HG02642 (cell line): ENCODE measurements at regions not wholly inside any gene's neighbourhood (a gene's known extent, or its start where the extent isn't known, plus 50 kb on each side); places are given as distances from the start of the nearest gene placed in this dataset.

Source experiments
- ATAC-seq: cut with Tn5 transposase; IDR thresholded peaks from one replicate; pipeline ENCODE4 v1.9.1; 2021; ENCODE audit warnings: mild to moderate bottlenecking; ENCODE audit not compliant: unreplicated experiment, poor library complexity

DNA sequence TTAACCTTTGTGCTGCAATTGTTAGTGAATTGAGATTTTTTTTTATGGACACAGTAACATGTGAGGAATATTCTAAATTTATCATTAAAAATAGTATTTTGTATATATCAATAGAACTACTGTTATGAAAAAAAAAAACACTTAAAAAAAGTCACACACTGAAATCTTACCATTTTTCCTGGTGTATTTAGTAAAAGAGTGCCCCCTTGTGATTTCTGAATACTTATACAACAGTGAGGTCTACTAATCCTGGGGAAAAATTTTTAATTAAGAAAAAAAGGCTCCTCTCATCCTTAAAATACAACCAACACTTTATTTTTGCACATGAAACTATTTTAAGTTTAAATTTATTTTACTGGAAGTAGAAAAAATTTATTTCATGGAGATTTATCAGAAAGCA, 56.4 kb upstream of the SPOCK3 start:
- ATAC-seq: no peak

DNA sequence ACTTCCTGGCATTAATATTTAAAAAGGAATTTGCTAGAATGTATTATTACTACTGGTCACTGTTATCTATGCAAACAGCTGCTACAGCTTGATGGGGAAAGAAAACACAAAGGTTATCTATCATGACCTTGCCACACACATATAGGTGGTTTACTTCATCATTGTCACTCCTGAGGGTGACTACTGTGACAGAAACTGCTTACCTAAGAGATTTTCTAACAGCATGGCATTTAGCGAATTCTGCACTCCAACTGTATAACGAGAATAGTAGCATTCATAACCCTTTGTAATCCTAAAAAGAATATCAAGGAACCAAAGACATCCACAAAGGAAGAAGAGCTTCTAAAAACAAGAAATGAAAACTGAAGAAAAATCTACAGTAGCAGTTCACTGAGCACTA, 74.6 kb upstream of the SPOCK3 start:
- no peak for ATAC-seq

DNA sequence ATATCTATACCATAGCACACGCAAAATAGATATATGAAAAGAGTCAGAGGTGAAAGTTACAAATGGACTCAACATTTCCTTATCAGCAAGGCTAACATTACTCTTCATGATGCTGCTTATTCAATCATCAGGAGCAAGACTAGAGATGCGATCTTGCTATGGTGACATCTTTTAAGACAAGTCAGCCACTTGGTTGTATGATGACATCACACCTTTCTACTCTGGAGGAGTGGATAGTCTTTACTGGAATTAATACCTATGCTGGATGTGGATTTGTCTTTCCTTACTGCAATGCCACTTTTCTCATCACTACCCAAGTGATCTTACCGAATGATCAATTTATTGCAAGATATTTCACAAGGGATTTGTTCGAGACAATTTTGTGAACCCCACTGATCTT, 87.0 kb upstream of the SPOCK3 start:
- no peak for ATAC-seq

DNA sequence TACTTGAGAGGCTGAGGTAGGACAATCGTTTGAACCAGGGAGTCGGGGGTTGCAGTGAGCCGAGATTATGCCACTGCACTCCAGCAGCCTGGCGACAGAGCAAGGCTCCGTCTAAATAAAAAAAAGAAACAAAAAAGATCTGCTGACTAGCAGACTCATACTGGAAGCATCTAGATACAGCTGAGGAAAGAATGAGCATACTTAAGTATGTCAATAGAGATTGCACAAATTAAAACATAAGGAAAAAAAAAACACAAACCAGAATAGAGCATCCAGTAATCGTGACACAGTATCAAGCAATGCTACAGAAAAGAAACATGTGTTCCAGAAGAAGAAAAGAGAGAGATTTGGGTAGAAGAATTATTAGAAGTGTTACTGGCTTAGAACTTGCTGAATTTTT, 105.5 kb upstream of the SPOCK3 start:
- ATAC-seq: no peak

DNA sequence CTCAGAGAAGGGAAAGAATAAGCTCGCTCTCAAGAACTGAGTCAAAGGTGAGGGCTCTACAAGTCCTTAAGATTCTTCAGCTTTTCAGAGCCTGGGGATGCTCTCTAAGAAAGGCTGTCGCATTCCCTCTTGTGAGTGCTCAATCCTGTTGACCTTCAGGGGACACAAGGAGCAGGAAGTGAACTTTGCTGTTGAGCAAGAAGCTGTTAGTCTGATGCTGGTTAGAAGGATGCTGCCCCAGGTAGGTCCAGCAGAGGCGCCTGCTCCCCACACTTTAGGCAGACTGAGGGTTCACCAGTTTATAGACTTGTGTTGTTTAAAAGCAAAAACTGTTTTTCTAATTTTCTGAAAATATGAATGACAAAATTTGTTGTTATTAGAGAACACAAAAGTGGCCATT, 125.4 kb upstream of the SPOCK3 start:
- no peak for ATAC-seq

DNA sequence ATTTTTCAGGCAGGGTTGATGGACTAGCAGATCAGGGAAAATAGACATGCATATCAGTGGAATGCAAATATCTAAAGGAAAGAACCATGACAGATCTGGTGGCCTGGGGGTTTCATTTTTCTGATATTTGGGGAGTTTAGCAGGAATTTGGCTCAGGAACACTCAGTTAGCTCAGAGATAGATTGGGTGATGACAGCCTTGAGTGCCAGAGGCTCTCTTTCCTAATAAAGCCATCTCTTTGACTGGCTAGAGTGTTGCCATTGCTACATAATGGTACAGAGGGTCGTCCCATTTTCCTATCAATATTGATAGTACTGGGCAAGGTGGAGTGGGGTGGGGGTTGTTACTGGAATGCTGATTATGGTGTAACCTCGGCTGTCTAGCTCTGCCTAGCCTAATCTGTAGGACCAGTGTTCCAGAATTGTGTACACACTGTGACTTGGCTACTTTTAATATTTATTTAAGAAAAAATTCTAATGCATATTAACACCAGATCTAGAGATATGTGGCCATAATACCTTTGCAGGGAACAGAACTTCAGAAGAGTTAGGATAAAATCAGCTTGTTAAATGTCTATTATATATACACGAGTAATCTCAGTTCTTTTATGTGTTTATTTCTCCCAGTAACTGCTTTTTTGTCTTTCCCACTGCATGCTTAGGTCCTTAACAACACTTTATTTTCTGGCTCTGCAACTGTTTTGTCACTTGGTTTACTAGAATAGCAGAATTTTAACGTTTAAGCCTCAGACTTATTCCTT, 145.0 kb upstream of the SPOCK3 start:
- no peak for ATAC-seq

DNA sequence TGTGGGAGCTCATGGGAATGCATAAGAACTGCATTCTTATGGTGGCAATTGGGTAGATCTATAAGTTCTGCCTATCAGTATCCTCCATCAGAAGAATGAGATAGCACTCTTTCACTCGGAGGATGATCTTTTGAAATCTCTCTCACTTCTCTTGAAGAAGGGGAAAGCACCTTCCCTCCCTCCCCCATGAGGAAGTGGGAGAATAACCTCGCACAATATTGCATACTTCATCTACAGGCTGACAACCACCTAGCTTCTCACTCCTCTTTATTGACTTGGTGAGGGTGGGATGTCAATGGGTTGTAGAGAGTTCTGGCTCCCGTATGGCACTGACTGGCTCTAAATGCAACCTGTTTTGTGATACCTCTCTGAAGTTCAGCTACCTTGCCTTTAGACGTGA, 146.7 kb upstream of the SPOCK3 start:
- no peak for ATAC-seq

DNA sequence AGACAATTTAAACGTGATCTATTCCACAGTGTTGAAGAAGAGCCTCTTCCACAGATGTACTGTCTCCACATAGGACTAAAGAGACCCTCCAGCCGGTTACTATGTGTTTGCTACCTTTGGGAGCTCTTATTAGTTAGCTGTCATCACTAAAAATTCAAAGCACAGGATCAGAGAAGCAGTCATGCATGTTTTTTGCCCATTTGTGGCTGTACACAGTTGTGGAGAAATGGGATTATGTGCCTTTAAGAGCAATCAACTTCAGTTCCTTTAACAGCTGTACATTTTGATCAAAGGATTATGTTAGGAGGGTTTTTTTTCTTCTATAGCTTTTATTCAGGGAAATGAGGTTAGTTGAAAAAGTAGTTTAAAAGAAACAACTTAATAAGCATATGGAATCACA, 149.0 kb upstream of the SPOCK3 start:
- ATAC-seq: no peak

GRCh38 chr4:167397586-167397985, 163.3 kb upstream of the SPOCK3 start:
- no peak for ATAC-seq

GRCh38 chr4:167399201-167399600, 164.9 kb upstream of the SPOCK3 start:
- no peak for ATAC-seq

DNA sequence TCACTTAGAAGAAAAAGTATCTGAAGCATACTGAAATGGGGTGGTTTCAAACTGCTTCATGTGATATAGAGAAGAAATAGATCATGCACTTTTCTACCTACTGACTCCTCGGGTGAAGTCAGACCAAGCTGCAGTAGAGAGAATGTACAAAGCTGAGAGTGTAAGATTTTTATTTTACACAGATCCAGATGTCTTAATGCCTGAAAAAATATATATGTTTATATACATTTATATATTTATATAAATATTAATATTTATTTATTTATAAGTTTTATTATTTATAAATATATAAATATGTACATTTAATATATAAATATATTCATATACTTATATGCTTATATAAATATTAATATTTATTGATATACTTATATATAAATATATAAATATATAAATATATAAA, 171.9 kb upstream of the SPOCK3 start:
- no peak for ATAC-seq

DNA sequence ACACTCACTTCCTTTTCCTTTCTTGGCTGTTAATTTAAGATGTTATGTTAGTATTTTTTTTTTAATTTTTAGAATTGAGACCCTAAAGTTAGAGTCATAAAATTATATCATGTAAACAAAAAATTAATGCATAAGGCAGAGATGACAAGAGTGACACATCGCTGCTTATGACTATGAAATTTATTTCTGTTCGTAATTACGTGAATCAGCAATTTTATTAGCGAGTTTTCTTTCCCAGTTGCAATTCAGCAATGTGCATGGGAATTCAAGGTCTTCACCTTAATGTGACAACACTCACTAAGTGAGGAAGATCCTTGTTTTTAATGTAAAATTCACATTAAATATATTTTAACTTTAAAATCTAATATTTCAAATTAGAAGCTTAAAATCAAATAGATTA, 181.2 kb upstream of the SPOCK3 start:
- ATAC-seq: no peak

DNA sequence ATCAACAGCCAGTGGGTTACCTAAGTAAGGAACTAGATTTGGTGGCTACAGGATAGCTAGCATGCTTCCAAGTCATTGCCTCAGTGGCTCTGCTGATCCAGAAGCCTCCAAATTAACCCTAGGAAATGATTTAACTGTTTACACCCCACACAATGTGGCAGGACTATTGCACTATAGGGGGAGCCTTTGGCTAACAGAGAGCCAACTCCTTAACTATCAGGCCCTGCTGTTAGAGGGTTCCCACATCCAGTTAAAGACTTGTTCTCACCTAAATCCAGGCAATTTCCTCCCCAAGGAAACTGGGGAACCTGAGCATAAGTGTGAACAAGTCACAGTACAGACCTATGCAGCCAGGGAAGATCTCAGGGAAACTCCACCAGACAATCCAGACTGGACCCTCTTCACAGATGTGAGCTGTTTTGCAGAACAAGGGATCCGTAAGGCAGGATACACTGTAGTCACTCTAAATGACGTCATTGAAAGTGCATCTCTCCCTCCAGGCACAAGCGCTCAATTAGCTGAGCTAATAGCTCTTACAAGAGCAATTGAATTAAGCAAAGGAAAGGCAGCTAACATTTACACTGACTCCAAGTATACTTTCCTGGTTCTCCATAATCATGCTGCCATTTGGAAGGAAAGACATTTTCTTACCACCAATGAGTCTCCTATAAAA, 185.3 kb upstream of the SPOCK3 start:
- ATAC-seq: no peak

- ATAC-seq: no peak
These were observed 186.9 kb upstream of the SPOCK3 start for GRCh38 chr4:167421201-167421600.

DNA sequence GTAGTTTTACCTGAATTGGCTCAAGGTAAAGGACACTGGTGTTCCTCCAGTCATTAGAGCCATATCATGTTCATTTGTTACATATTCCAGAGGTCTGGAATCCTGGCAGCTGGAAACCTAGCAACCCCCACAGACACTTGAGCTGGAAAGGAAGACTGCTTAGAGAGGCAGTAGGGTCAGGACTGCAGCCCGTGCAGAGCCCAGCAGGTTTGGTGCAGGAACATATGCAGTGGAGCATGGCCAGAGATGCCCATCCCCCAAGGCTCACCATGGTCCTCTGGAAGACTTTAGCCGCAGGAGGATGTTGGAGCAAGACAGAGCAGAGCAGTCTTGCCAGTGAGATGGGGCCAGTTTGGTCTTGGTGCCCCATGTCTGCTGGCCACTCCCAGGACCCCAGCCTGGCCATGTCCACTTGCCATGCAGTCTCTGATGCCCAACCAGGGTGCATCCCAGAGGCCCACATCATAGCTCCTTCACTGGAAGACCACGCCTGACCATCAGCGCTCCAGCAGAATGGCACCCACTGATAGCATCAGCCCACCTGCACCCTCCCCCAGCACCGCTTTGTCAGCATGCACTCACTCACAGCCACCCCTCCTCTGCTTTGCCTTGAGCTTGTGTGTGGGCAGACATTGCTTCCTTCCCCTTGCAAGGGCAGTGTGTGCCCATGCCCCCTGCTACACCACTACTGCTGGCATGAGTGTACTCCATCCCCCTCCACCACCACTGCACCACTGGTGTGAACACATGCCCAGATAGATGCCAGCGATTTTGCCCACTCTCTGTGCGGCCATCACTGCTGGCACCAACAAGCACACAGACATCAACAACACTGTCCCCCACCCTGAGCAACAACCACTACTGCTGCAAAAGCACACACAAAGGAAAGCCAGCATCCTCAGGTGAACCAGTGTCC, 190.3 kb upstream of the SPOCK3 start:
- no peak for ATAC-seq

- ATAC-seq: no peak
These were observed 193.9 kb upstream of the SPOCK3 start for GRCh38 chr4:167428156-167428555.

GRCh38 chr4:167431371-167431770, 197.1 kb upstream of the SPOCK3 start:
- ATAC-seq: no peak

DNA sequence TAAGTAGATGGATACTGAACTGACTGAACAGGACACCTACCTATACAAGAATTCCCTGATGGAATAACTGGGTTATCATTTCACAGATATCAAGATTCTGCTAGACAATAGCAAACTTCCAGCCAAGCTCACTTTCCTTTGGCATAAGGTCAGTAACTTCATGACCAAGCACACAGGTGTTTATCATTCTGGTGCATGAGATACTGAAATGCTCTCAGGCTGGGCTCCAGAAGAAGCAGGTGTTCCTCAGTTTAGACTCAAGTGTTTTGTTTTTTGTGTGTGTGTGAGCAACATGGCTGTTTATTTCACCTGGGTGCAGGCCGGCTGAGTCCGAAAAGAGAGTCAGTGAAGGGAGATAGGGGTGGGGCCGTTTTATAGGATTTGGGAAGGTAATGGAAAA, 201.5 kb upstream of the SPOCK3 start:
- ATAC-seq: no peak

- no peak for ATAC-seq
These were observed 209.5 kb upstream of the SPOCK3 start for GRCh38 chr4:167443841-167444240.

- no peak for ATAC-seq
These were observed 218.7 kb upstream of the SPOCK3 start for GRCh38 chr4:167452922-167453430.

GRCh38 chr4:167456619-167457018, 222.3 kb upstream of the SPOCK3 start:
- no peak for ATAC-seq
